ENCODE measurements at regions not wholly inside any gene's neighbourhood (a gene's known extent, or its start where the extent isn't known, plus 50 kb on each side); places are given as distances from the start of the nearest gene placed in this dataset.

GRCh38 chr22:34502821-34503220 is 563.1 kb upstream of the ISX start:
- no peaks in the 10 kb centered on the region for H3K4me1 ChIP-seq (ENCODE audit: insufficient read depth, low read length)
- H3K9me3 ChIP-seq (ENCODE audit: low read length) = no peaks in the 10 kb centered on the region; the same call in none of the 2 replicates
- 0% methylated on average over 5 of the region's 5 CpGs for WGBS (ENCODE audit: low lambda C conversion rate)
- no peaks in the 10 kb centered on the region for H3K27me3 ChIP-seq (ENCODE audit: control insufficient read depth in 1 of 2, insufficient read depth in 2 of 2, low read length in 2 of 2)
- no peaks in the 10 kb centered on the region for H4K20me1 ChIP-seq (ENCODE audit: insufficient read depth, low read length)
- ChIA-PET CTCF (ENCODE audit: low intra/inter-chr PET ratio, low total read pairs) (no interaction called here), POLR2A (no interaction called here)
- ATAC-seq (no peak), FAIRE-seq (no peak), DNase-seq (ENCODE audit: low spot score) (no peak)
- H3K4me3 ChIP-seq (replicated peaks in 1 of 3; ENCODE audit: insufficient read depth in 1 of 3, low read depth in 2 of 3, low read length in 3 of 3) = no peak overlapping the region
- no TSS peak for BruUV-seq (replicated peaks)
- no peak overlapping the region for H3K9ac ChIP-seq (ENCODE audit: insufficient read depth, low read depth, low read length)
- no peak overlapping the region for H3K27ac ChIP-seq (ENCODE audit: extremely low read length, insufficient read depth, low read length)
- in situ Hi-C loops (cut with HindIII; ENCODE audit: extremely low pct_ligation_motif_present, low pct_unique_long_range_greater_than_20kb) (no loop called here), intact Hi-C loops (cut with micrococcal nuclease; ENCODE audit: unreplicated experiment) (no loop called here)
- TF ChIP-seq ZNF414 (CRISPR knock-in tag; IDR thresholded peaks at IDR 0.05) = no peak
- no peak for TF ChIP-seq PHF21A (CRISPR knock-in tag; IDR thresholded peaks at IDR 0.05)
- TF ChIP-seq, protein P1, sequence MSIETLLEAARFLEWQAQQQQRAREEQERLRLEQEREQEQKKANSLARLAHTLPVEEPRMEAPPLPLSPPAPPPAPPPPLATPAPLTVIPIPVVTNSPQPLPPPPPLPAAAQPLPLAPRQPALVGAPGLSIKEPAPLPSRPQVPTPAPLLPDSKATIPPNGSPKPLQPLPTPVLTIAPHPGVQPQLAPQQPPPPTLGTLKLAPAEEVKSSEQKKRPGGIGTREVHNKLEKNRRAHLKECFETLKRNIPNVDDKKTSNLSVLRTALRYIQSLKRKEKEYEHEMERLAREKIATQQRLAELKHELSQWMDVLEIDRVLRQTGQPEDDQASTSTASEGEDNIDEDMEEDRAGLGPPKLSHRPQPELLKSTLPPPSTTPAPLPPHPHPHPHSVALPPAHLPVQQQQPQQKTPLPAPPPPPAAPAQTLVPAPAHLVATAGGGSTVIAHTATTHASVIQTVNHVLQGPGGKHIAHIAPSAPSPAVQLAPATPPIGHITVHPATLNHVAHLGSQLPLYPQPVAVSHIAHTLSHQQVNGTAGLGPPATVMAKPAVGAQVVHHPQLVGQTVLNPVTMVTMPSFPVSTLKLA (IDR thresholded peaks at IDR 0.05) = 0 out of 2 replicates have a peak, but pooled peaks have one; percentile 2
- no peak for TF ChIP-seq ZNF710 (CRISPR knock-in tag; IDR thresholded peaks at IDR 0.05; ENCODE audit: borderline replicate concordance)
- TF ChIP-seq MLLT10 (CRISPR knock-in tag; IDR thresholded peaks at IDR 0.05) = no peak
- no peak for TF ChIP-seq ZNF788 (CRISPR knock-in tag; IDR thresholded peaks at IDR 0.05; ENCODE audit: borderline replicate concordance)
- TF ChIP-seq ZNF143 (CRISPR knock-in tag; IDR thresholded peaks at IDR 0.05) = no peak
- TF ChIP-seq BCL6 (CRISPR knock-in tag; IDR thresholded peaks at IDR 0.05) = no peak
- no peak for TF ChIP-seq ZNF563 (CRISPR knock-in tag; IDR thresholded peaks at IDR 0.05)
- no peaks in the 10 kb centered on the region for H3K36me3 ChIP-seq (replicated peaks in 1 of 2; ENCODE audit: control insufficient read depth in 1 of 2, insufficient read depth in 2 of 2, low read length in 2 of 2)
- H3K79me2 ChIP-seq (ENCODE audit: insufficient read depth, low read length) = no peaks in the 10 kb centered on the region
- no peak overlapping the region for H2AFZ ChIP-seq (ENCODE audit: low read length)
- no peak overlapping the region for H3K4me2 ChIP-seq (ENCODE audit: low read depth, low read length)

Data from HepG2 (cell line).